ENCODE measurements at regions not wholly inside any gene's neighbourhood (a gene's known extent, or its start where the extent isn't known, plus 50 kb on each side); places are given as distances from the start of the nearest gene placed in this dataset.

- TF ChIP-seq REST (IDR thresholded peaks at IDR 0.05; ENCODE audit: unreplicated experiment) (no peak), CTCF (conservative IDR thresholded peaks at IDR 0.05; ENCODE audit: low read depth in 2 of 2) (no peak), STAT1 (IDR thresholded peaks at IDR 0.05; ENCODE audit: unreplicated experiment) (no peak), JUNB (IDR thresholded peaks at IDR 0.05; ENCODE audit: unreplicated experiment) (no peak), EZH2 (IDR thresholded peaks at IDR 0.05; ENCODE audit: low read depth, unreplicated experiment) (no peak)
Observed at GRCh38 chrX:99415470-99415869, 994.6 kb downstream of the PCDH19 start (continued).

- no peaks in the 10 kb centered on the region for H3K9me3 Mint-ChIP-seq
- H3K27me3 ChIP-seq (ENCODE audit: insufficient read depth), result no peaks in the 10 kb centered on the region
- peaks cover 4% of the 10 kb centered on the region; the same call in 2 of the 3 replicates for H3K4me1 Mint-ChIP-seq
- ATAC-seq (no peak), DNase-seq (ENCODE audit: low spot score) (no peak)
- H3K27me3 Mint-ChIP-seq (ENCODE audit: insufficient read depth, low read depth, poor library complexity), result peaks cover 2% of the 10 kb centered on the region
- H3F3A ChIP-seq (replicated peaks; ENCODE audit: low read depth), result no peaks in the 10 kb centered on the region
- no peak overlapping the region for H3K4me3 Mint-ChIP-seq
- H2AFZ ChIP-seq, result no peak overlapping the region
- no peak overlapping the region for H3K4me3 ChIP-seq
- no peaks in the 10 kb centered on the region for H3K36me3 ChIP-seq (ENCODE audit: insufficient read depth)
- no peaks in the 10 kb centered on the region for H3K4me1 ChIP-seq (ENCODE audit: insufficient read depth)
- H3K27ac Mint-ChIP-seq, result no peak overlapping the region
- H3K4me2 ChIP-seq, result no peak overlapping the region
- TF ChIP-seq REST (IDR thresholded peaks at IDR 0.05; ENCODE audit: unreplicated experiment) (no peak), JUNB (IDR thresholded peaks at IDR 0.05; ENCODE audit: unreplicated experiment) (no peak), NANOG (IDR thresholded peaks at IDR 0.05; ENCODE audit: borderline replicate concordance) (no peak), ZNF331 (CRISPR knock-in tag; IDR thresholded peaks at IDR 0.05; ENCODE audit: low read depth) (no peak), CREB1 (CRISPR knock-in tag; IDR thresholded peaks at IDR 0.05; ENCODE audit: low read depth) (no peak)
- H3K79me2 ChIP-seq (replicated peaks; ENCODE audit: insufficient read depth), result no peaks in the 10 kb centered on the region
- H3K36me3 Mint-ChIP-seq (ENCODE audit: low read depth), result no peaks in the 10 kb centered on the region
- H3K27ac ChIP-seq (ENCODE audit: low read depth), result no peak overlapping the region
- H4K20me1 ChIP-seq (replicated peaks; ENCODE audit: insufficient read depth), result no peaks in the 10 kb centered on the region
- H3K9me2 ChIP-seq (ENCODE audit: insufficient read depth), result no peaks in the 10 kb centered on the region
Observed at GRCh38 chrX:99413317-99413716, 996.8 kb downstream of the PCDH19 start.

Measured in GM23338 (cell line).